Mesothelial cell of epicardium (in vitro differentiated cells): ENCODE measurements at regions not wholly inside any gene's neighbourhood (a gene's known extent, or its start where the extent isn't known, plus 50 kb on each side); places are given as distances from the start of the nearest gene placed in this dataset.

Source experiments
- DNase-seq, 2 experiments: peaks; one replicate each; pipeline ENCODE4 v3.0.0; 2021; ENCODE audit warnings: low spot score in 2 of 2; ENCODE audit not compliant: unreplicated experiment in 2 of 2
- H3K27ac Mint-ChIP-seq: 2 replicates; pipeline ENCODE4 v1.8.0; 2021; ENCODE audit warnings: mixed read lengths
- H3K27me3 Mint-ChIP-seq: 2 replicates; pipeline ENCODE4 v1.8.0; 2021; ENCODE audit warnings: low read depth, mixed read lengths
- H3K36me3 Mint-ChIP-seq: 2 replicates; pipeline ENCODE4 v1.8.0; 2021; ENCODE audit warnings: mixed read lengths
- H3K4me1 Mint-ChIP-seq: 2 replicates; pipeline ENCODE4 v1.8.0; 2021; ENCODE audit warnings: mixed read lengths
- H3K4me3 Mint-ChIP-seq: 2 replicates; pipeline ENCODE4 v1.8.0; 2021; ENCODE audit warnings: mild to moderate bottlenecking, moderate library complexity, mixed read lengths
- H3K9me3 Mint-ChIP-seq: 2 replicates; pipeline ENCODE4 v1.8.0; 2021; ENCODE audit warnings: mixed read lengths
- TF ChIP-seq, protein P1 (sequence below): fragments of 200-600 bp; sonication (generic); IDR thresholded peaks from one replicate; pipeline ENCODE4 v1.5.0; 2021; ENCODE audit warnings: antibody characterized with exemption; ENCODE audit not compliant: unreplicated experiment

DNA sequence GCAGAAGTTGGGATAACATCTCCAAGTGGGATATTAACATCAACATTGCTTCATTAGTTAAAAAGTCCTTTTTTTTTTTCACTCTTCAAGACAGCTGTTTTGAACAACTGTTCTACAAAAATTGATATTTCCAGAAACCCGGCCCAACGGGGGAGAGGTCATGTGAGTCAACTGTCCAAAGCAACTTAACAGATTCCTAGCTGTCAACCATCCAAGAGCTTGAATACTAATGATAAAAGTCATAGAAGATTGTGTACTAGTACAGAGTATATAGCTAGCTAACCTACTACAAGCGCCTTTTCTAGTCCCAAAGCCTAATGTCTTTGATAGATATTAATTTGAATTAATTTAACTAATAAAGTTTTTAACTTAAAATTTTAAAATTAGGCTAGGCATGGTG lies 172.0 kb downstream of the CYB561 start:
- Mint-ChIP-seq H3K4me3 (no peak overlapping the region), H3K27ac (no peak overlapping the region), H3K36me3 (peaks cover 30% of the 10 kb centered on the region), H3K9me3 (peaks cover 12% of the 10 kb centered on the region), H3K4me1 (peaks cover 5% of the 10 kb centered on the region), H3K27me3 (no peaks in the 10 kb centered on the region)
- DNase-seq, result no peak
- TF ChIP-seq, protein P1, sequence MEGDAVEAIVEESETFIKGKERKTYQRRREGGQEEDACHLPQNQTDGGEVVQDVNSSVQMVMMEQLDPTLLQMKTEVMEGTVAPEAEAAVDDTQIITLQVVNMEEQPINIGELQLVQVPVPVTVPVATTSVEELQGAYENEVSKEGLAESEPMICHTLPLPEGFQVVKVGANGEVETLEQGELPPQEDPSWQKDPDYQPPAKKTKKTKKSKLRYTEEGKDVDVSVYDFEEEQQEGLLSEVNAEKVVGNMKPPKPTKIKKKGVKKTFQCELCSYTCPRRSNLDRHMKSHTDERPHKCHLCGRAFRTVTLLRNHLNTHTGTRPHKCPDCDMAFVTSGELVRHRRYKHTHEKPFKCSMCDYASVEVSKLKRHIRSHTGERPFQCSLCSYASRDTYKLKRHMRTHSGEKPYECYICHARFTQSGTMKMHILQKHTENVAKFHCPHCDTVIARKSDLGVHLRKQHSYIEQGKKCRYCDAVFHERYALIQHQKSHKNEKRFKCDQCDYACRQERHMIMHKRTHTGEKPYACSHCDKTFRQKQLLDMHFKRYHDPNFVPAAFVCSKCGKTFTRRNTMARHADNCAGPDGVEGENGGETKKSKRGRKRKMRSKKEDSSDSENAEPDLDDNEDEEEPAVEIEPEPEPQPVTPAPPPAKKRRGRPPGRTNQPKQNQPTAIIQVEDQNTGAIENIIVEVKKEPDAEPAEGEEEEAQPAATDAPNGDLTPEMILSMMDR, result no peak

- no peak overlapping the region for H3K4me3 Mint-ChIP-seq
- H3K27me3 Mint-ChIP-seq, result no peaks in the 10 kb centered on the region
- H3K36me3 Mint-ChIP-seq, result peaks cover 30% of the 10 kb centered on the region
- peaks cover 12% of the 10 kb centered on the region for H3K9me3 Mint-ChIP-seq
- peak overlapping the region; percentile 69 for H3K27ac Mint-ChIP-seq
- DNase-seq, result no peak
- TF ChIP-seq, protein P1, result no peak
- H3K4me1 Mint-ChIP-seq, result peaks cover 5% of the 10 kb centered on the region
Measured at GRCh38 chr17:63275318-63275970, 170.7 kb downstream of the CYB561 start.

- Mint-ChIP-seq H3K9me3 (peaks cover 12% of the 10 kb centered on the region), H3K27ac (no peak overlapping the region), H3K36me3 (peaks cover 27% of the 10 kb centered on the region), H3K4me1 (peaks cover 5% of the 10 kb centered on the region), H3K27me3 (no peaks in the 10 kb centered on the region), H3K4me3 (no peak overlapping the region)
- DNase-seq, result no peak
- TF ChIP-seq, protein P1, result no peak
Measured at GRCh38 chr17:63275971-63276745, 169.9 kb downstream of the CYB561 start.

DNA sequence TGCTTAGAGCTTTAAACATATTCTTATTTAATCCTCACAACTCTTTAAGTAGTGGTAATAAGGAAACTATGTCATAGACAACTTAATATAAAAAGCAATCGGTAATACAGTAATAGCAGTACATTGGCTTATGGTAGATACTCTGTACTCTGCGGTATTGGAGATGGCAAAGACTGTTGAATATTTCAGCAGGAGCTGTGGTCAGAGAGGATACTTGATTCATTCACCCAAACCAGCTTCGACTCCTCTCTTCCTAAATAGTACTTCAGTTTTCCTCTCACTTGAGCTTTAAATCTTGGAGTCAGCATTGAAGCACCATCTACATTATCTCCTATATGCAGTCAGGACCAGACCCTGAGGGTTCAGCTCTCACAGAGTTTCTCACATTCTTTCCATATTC lies 169.3 kb downstream of the CYB561 start:
- no peak for DNase-seq
- peaks cover 17% of the 10 kb centered on the region for H3K9me3 Mint-ChIP-seq
- H3K36me3 Mint-ChIP-seq, result peaks cover 32% of the 10 kb centered on the region
- H3K27ac Mint-ChIP-seq, result no peak overlapping the region
- TF ChIP-seq, protein P1, result no peak
- H3K27me3 Mint-ChIP-seq, result no peaks in the 10 kb centered on the region
- H3K4me3 Mint-ChIP-seq, result no peak overlapping the region
- H3K4me1 Mint-ChIP-seq, result peaks cover 5% of the 10 kb centered on the region

- Mint-ChIP-seq H3K4me1 (peaks cover 5% of the 10 kb centered on the region), H3K27ac (no peak overlapping the region), H3K9me3 (peaks cover 14% of the 10 kb centered on the region), H3K36me3 (peaks cover 30% of the 10 kb centered on the region), H3K4me3 (no peak overlapping the region), H3K27me3 (no peaks in the 10 kb centered on the region)
- DNase-seq, result no peak
- TF ChIP-seq, protein P1, result no peak
Measured at GRCh38 chr17:63277629-63278028, 168.5 kb downstream of the CYB561 start.
